Esophagus muscularis mucosa (tissue), 3 donors: ENCODE measurements at regions not wholly inside any gene's neighbourhood (a gene's known extent, or its start where the extent isn't known, plus 50 kb on each side); places are given as distances from the start of the nearest gene placed in this dataset.

Experiments
- CTCF ChIP-seq, 3 experiments: fragments of 200-600 bp in 2 of 3; fragments of 450-650 bp in 1 of 3; sonication (generic) in 2 of 3; IDR thresholded peaks; one replicate each; pipeline ENCODE4 v1.5.1; 2017 to 2019; ENCODE audit warnings: antibody characterized with exemption in 3 of 3, mild to moderate bottlenecking in 2 of 3, moderate library complexity in 1 of 3
- EP300 ChIP-seq: sonication (generic); formaldehyde crosslinking; IDR thresholded peaks from one replicate; pipeline ENCODE4 v1.6.1; 2017; ENCODE audit warnings: antibody characterized with exemption

GRCh38 chr7:24500599-24500998 lies 72.7 kb upstream of the PALS2 start:
- TF ChIP-seq EP300 (no peak), CTCF (IDR thresholded peaks at IDR 0.05) (no peak)
